ENCODE measurements at regions not wholly inside any gene's neighbourhood (a gene's known extent, or its start where the extent isn't known, plus 50 kb on each side); places are given as distances from the start of the nearest gene placed in this dataset.

- TF ChIP-seq MYC (IDR thresholded peaks at IDR 0.05; ENCODE audit: low read depth, low read length) (no peak), POLR2AphosphoS5 (IDR thresholded peaks at IDR 0.05; ENCODE audit: insufficient read depth, low read depth, low read length) (no peak), POLR2A (IDR thresholded peaks at IDR 0.05; ENCODE audit: low read depth, low read length) (no peak), EZH2 (IDR thresholded peaks at IDR 0.05; ENCODE audit: borderline replicate concordance, low read depth, low read length, severe bottlenecking) (no peak), MAX (IDR thresholded peaks at IDR 0.05; ENCODE audit: insufficient read depth, insufficient read length) (no peak), FOS (IDR thresholded peaks at IDR 0.05; ENCODE audit: borderline replicate concordance, insufficient read depth, low read length) (no peak), JUN (IDR thresholded peaks at IDR 0.05; ENCODE audit: borderline replicate concordance, insufficient read depth, insufficient read length, low read depth) (no peak), GATA2 (IDR thresholded peaks at IDR 0.05; ENCODE audit: insufficient read depth, insufficient read length, low read depth, low read length) (no peak)
- TF ChIP-seq, protein P1, sequence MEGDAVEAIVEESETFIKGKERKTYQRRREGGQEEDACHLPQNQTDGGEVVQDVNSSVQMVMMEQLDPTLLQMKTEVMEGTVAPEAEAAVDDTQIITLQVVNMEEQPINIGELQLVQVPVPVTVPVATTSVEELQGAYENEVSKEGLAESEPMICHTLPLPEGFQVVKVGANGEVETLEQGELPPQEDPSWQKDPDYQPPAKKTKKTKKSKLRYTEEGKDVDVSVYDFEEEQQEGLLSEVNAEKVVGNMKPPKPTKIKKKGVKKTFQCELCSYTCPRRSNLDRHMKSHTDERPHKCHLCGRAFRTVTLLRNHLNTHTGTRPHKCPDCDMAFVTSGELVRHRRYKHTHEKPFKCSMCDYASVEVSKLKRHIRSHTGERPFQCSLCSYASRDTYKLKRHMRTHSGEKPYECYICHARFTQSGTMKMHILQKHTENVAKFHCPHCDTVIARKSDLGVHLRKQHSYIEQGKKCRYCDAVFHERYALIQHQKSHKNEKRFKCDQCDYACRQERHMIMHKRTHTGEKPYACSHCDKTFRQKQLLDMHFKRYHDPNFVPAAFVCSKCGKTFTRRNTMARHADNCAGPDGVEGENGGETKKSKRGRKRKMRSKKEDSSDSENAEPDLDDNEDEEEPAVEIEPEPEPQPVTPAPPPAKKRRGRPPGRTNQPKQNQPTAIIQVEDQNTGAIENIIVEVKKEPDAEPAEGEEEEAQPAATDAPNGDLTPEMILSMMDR (IDR thresholded peaks at IDR 0.05; ENCODE audit: extremely low read depth in 1 of 2, insufficient read depth in 1 of 2, low read depth in 1 of 2, low read length in 2 of 2), result no peak
Observed at GRCh38 chr2:12842917-12843316, 126.2 kb downstream of the TRIB2 start.

Measured in endothelial cell of umbilical vein (primary cell).